Trophoblast cell (in vitro differentiated cells and primary cell): ENCODE measurements at regions not wholly inside any gene's neighbourhood (a gene's known extent, or its start where the extent isn't known, plus 50 kb on each side); places are given as distances from the start of the nearest gene placed in this dataset.

Experiments
- DNase-seq, 2 donors: peaks; one replicate each; pipeline ENCODE4 v3.0.0-alpha.2; 2016
- H2AFZ ChIP-seq: 2 replicates; pipeline ENCODE4 v1.6.1; 2013; ENCODE audit warnings: low read length, moderate library complexity, mild to moderate bottlenecking; ENCODE audit not compliant: insufficient read depth, poor library complexity
- H2AK5ac ChIP-seq: 2 replicates; pipeline ENCODE4 v1.6.1; 2013; ENCODE audit warnings: mild to moderate bottlenecking, low read length
- H2BK120ac ChIP-seq: 2 replicates; pipeline ENCODE4 v1.6.1; 2013; ENCODE audit warnings: low read length, mild to moderate bottlenecking, moderate library complexity; ENCODE audit not compliant: insufficient read depth, poor library complexity
- H2BK12ac ChIP-seq: 2 replicates; pipeline ENCODE4 v1.6.1; 2013; ENCODE audit warnings: mild to moderate bottlenecking, low read length, moderate library complexity
- H2BK5ac ChIP-seq: 2 replicates; pipeline ENCODE4 v1.6.1; 2013; ENCODE audit warnings: low read length, low read depth, moderate library complexity, mild to moderate bottlenecking; ENCODE audit not compliant: poor library complexity
- H3K14ac ChIP-seq: 2 replicates; pipeline ENCODE4 v1.6.1; 2013; ENCODE audit warnings: mild to moderate bottlenecking, low read length
- H3K18ac ChIP-seq: 2 replicates; pipeline ENCODE4 v1.6.1; 2013; ENCODE audit warnings: mild to moderate bottlenecking, low read length
- H3K23ac ChIP-seq: 2 replicates; pipeline ENCODE4 v1.6.1; 2013; ENCODE audit warnings: low read length
- H3K27ac ChIP-seq: 2 replicates; pipeline ENCODE4 v1.5.1; 2013; ENCODE audit warnings: low read depth, mild to moderate bottlenecking, inconsistent platforms, low read length, moderate library complexity
- H3K27me3 ChIP-seq: 2 replicates; pipeline ENCODE4 v1.6.1; 2013; ENCODE audit warnings: inconsistent platforms, mild to moderate bottlenecking, low read length, moderate library complexity; ENCODE audit not compliant: insufficient read depth
- H3K36me3 ChIP-seq, 2 experiments: 1 replicate in 1 of 2; 2 replicates in 1 of 2; pipeline ENCODE4 v1.6.1; 2013; ENCODE audit warnings: low read length in 2 of 2, mild to moderate bottlenecking in 2 of 2, moderate library complexity in 1 of 2; ENCODE audit not compliant: insufficient read depth in 2 of 2, control insufficient read depth in 1 of 2
- H3K4ac ChIP-seq: 2 replicates; pipeline ENCODE4 v1.6.1; 2013; ENCODE audit warnings: low read depth, mild to moderate bottlenecking, low read length, moderate library complexity
- H3K4me1 ChIP-seq, 2 experiments: 1 replicate in 1 of 2; 2 replicates in 1 of 2; pipeline ENCODE4 v1.6.1; 2013; ENCODE audit warnings: low read length in 2 of 2, mild to moderate bottlenecking in 2 of 2, moderate library complexity in 1 of 2; ENCODE audit not compliant: insufficient read depth in 2 of 2, control insufficient read depth in 1 of 2
- H3K4me2 ChIP-seq: 2 replicates; pipeline ENCODE4 v1.6.1; 2013; ENCODE audit warnings: inconsistent platforms, mild to moderate bottlenecking, low read length, moderate library complexity
- H3K4me3 ChIP-seq: 2 replicates; pipeline ENCODE4 v1.5.1; 2013; ENCODE audit warnings: mild to moderate bottlenecking, low read depth, low read length, inconsistent platforms
- H3K79me1 ChIP-seq: one replicate; pipeline ENCODE4 v1.6.1; 2013; ENCODE audit warnings: low read length
- H3K79me2 ChIP-seq: 2 replicates; pipeline ENCODE4 v1.6.1; 2013; ENCODE audit warnings: low read length, mild to moderate bottlenecking; ENCODE audit not compliant: control insufficient read depth, insufficient read depth, poor library complexity
- H3K9ac ChIP-seq: 2 replicates; pipeline ENCODE4 v1.6.1; 2013; ENCODE audit warnings: mild to moderate bottlenecking, low read length
- H3K9me3 ChIP-seq: 2 replicates; pipeline ENCODE4 v1.6.1; 2013; ENCODE audit warnings: low read depth, mild to moderate bottlenecking, control low read depth, inconsistent platforms, low read length; ENCODE audit not compliant: insufficient read depth
- H4K12ac ChIP-seq: 2 replicates; pipeline ENCODE4 v1.6.1; 2013; ENCODE audit warnings: low read depth, mild to moderate bottlenecking, low read length, moderate library complexity
- H4K8ac ChIP-seq: 2 replicates; pipeline ENCODE4 v1.6.1; 2013; ENCODE audit warnings: low read depth, mild to moderate bottlenecking, low read length, moderate library complexity
- H4K91ac ChIP-seq: one replicate; pipeline ENCODE4 v1.6.1; 2013; ENCODE audit warnings: low read depth, mild to moderate bottlenecking, low read length, moderate library complexity
- WGBS: extraction: QIAGEN DNeasy Blood & Tissue Kit; methylation state at CpG from one replicate; pipeline ENCODE4 v1.1.7; 2013; ENCODE audit warnings: missing lambda C conversion rate; ENCODE audit not compliant: insufficient read length, insufficient coverage; ENCODE audit errors: extremely low coverage; 5-methylcytosine and 5-hydroxymethylcytosine counted together

DNA sequence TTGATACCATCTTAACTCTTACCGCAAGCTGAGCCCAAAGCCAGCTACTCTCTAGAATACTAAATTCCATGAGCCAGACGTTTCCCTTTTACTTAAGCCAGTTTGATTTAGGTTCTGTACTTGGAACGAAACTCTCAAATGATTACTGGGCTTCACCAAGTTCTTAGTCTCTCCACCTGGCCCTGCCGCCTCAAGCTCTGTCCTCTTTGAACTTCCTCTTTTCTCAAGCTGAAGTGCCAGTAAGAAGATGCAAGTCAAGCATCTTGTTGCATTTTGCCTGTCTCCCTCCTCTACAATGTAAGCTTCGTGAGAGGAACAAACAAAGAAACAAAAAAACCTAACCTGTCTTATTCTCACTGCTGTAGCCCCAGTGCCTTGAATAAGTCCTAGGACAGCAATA lies 358.2 kb upstream of the NPVF start:
- WGBS, result no CpG with 5 or more reads among the region's 5 CpGs
- no peak overlapping the region for H4K91ac ChIP-seq
- no peaks in the 10 kb centered on the region for H3K27me3 ChIP-seq
- peaks cover 2% of the 10 kb centered on the region for H3K79me1 ChIP-seq
- H3K9me3 ChIP-seq, result no peaks in the 10 kb centered on the region
- no peak overlapping the region for H3K4me2 ChIP-seq
- DNase-seq, result no peak
- no peak overlapping the region for H3K9ac ChIP-seq
- no peak overlapping the region for H2BK12ac ChIP-seq
- H3K36me3 ChIP-seq, result no peaks in the 10 kb centered on the region
- no peak overlapping the region for H3K4me3 ChIP-seq
- H2AK5ac ChIP-seq, result no peak overlapping the region
- H3K18ac ChIP-seq, result no peak overlapping the region
- H3K23ac ChIP-seq, result no peak overlapping the region
- no peak overlapping the region for H3K27ac ChIP-seq
- H3K79me2 ChIP-seq, result no peaks in the 10 kb centered on the region
- no peak overlapping the region for H3K4ac ChIP-seq
- H2BK5ac ChIP-seq, result no peak overlapping the region
- no peaks in the 10 kb centered on the region for H3K4me1 ChIP-seq
- no peak overlapping the region for H2AFZ ChIP-seq
- no peak overlapping the region for H4K12ac ChIP-seq
- H2BK120ac ChIP-seq, result no peak overlapping the region
- H3K14ac ChIP-seq, result no peak overlapping the region
- no peak overlapping the region for H4K8ac ChIP-seq

DNA sequence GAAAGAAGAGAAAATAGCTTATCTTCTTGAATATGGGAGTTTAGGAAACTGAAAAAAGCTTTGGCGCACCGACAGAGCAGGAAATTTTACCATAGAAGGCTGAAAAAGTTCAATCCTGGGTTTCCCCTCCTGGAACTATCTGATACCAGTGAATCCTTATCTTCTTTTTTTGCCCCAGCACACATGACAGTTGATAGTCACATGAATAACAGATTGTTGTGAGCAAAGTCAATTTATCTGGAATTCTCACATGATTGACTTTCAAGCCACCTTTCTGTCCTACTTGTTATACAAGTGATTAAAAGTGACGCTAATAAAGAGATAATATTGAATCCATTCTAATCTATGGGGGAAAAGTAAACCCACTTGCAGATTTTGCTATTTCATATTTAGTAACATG lies 365.8 kb upstream of the NPVF start:
- no peak overlapping the region for H3K23ac ChIP-seq
- no peak overlapping the region for H2BK12ac ChIP-seq
- H3K79me2 ChIP-seq, result no peaks in the 10 kb centered on the region
- H3K27ac ChIP-seq, result no peak overlapping the region
- no CpG with 5 or more reads among the region's 3 CpGs for WGBS
- no peak overlapping the region for H2AFZ ChIP-seq
- no peak overlapping the region for H3K4me2 ChIP-seq
- peaks cover 2% of the 10 kb centered on the region for H3K79me1 ChIP-seq
- H3K4me1 ChIP-seq, result no peaks in the 10 kb centered on the region
- H3K9me3 ChIP-seq, result no peaks in the 10 kb centered on the region
- no peaks in the 10 kb centered on the region for H3K36me3 ChIP-seq
- no peak overlapping the region for H3K4ac ChIP-seq
- H3K4me3 ChIP-seq, result no peak overlapping the region
- H4K8ac ChIP-seq, result no peak overlapping the region
- H3K9ac ChIP-seq, result no peak overlapping the region
- no peak overlapping the region for H4K12ac ChIP-seq
- no peak overlapping the region for H2AK5ac ChIP-seq
- H3K27me3 ChIP-seq, result no peaks in the 10 kb centered on the region
- H2BK120ac ChIP-seq, result no peak overlapping the region
- H4K91ac ChIP-seq, result no peak overlapping the region
- H3K14ac ChIP-seq, result no peak overlapping the region
- H3K18ac ChIP-seq, result no peak overlapping the region
- H2BK5ac ChIP-seq, result no peak overlapping the region
- DNase-seq, result no peak

DNA sequence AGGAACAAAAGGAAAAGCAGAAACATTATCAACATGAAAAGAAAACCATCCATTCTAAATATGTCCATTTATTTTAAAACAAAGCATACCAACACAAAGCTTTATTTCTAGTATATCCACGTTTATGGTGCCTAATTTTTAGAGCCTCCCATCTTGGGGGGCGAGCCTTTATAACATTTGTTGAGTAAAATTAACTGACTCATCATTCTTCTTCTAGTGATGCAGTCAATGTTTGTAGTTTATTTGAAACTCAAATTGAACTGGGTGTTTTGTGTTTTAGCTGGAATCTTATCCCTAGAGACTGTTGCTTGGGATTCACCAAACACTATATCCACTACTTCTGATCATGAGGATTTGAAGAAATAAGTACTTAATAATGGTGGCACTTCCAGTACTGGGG lies 366.4 kb upstream of the NPVF start:
- no peaks in the 10 kb centered on the region for H3K79me2 ChIP-seq
- H3K14ac ChIP-seq, result no peak overlapping the region
- H3K27me3 ChIP-seq, result no peaks in the 10 kb centered on the region
- H2BK5ac ChIP-seq, result no peak overlapping the region
- H2BK12ac ChIP-seq, result no peak overlapping the region
- no peaks in the 10 kb centered on the region for H3K4me1 ChIP-seq
- H2BK120ac ChIP-seq, result no peak overlapping the region
- no CpG with 5 or more reads among the region's 2 CpGs for WGBS
- H3K4me2 ChIP-seq, result no peak overlapping the region
- no peak overlapping the region for H3K27ac ChIP-seq
- H3K9me3 ChIP-seq, result no peaks in the 10 kb centered on the region
- H3K18ac ChIP-seq, result no peak overlapping the region
- H3K4me3 ChIP-seq, result no peak overlapping the region
- H3K4ac ChIP-seq, result no peak overlapping the region
- no peak overlapping the region for H3K23ac ChIP-seq
- no peaks in the 10 kb centered on the region for H3K36me3 ChIP-seq
- no peak overlapping the region for H3K9ac ChIP-seq
- peaks cover under 1% of the 10 kb centered on the region for H3K79me1 ChIP-seq
- no peak overlapping the region for H4K91ac ChIP-seq
- no peak overlapping the region for H2AK5ac ChIP-seq
- DNase-seq, result no peak
- no peak overlapping the region for H2AFZ ChIP-seq
- H4K8ac ChIP-seq, result no peak overlapping the region
- H4K12ac ChIP-seq, result no peak overlapping the region

DNA sequence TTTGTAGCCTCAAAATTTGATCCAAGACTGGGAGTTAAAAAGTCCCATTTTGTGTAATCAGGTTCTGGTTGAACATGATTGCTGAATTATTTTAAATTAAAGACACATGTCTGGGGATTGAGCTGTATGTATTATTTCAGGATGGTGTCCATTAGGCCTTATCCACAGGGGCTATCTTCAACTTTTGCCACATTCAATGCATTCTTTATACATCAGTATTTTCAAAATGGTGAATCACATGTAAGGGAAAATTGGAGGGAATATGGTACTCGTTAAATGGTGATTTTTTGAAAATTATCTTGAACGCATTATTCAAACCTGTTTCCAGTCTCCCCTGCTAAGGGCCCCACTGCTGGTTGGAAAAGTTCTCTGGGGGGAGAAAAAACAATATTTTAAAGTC lies 367.7 kb upstream of the NPVF start:
- WGBS, result 100% methylated on average over 1 of the region's 2 CpGs
- Histone ChIP-seq H2AFZ (no peak overlapping the region), H3K14ac (no peak overlapping the region), H2AK5ac (no peak overlapping the region), H2BK12ac (no peak overlapping the region), H3K4me1 (no peaks in the 10 kb centered on the region), H3K4me3 (no peak overlapping the region), H3K79me2 (no peaks in the 10 kb centered on the region), H4K91ac (no peak overlapping the region), H3K27ac (no peak overlapping the region), H3K18ac (no peak overlapping the region), H3K9ac (no peak overlapping the region), H3K4ac (no peak overlapping the region), H2BK5ac (no peak overlapping the region), H3K79me1 (no peaks in the 10 kb centered on the region), H4K8ac (no peak overlapping the region), H3K27me3 (no peaks in the 10 kb centered on the region), H2BK120ac (no peak overlapping the region), H3K23ac (no peak overlapping the region), H3K36me3 (no peaks in the 10 kb centered on the region), H4K12ac (no peak overlapping the region), H3K4me2 (no peak overlapping the region), H3K9me3 (no peaks in the 10 kb centered on the region)
- DNase-seq, result no peak
